GM21576 (cell line): ENCODE measurements at regions not wholly inside any gene's neighbourhood (a gene's known extent, or its start where the extent isn't known, plus 50 kb on each side); places are given as distances from the start of the nearest gene placed in this dataset.
"Not testable (repeated sequence)": the region's sequence is repeated elsewhere in the genome, so short reads cannot be mapped to it uniquely, and the experiment has no call there.

Experiments used
- ATAC-seq: cut with Tn5 transposase; IDR thresholded peaks from one replicate; pipeline ENCODE4 v1.9.1; 2021; ENCODE audit warnings: mild to moderate bottlenecking, moderate library complexity; ENCODE audit not compliant: unreplicated experiment

- ATAC-seq, result no peak
Observed at GRCh38 chr13:76829572-76830327, 56.5 kb downstream of the KCTD12 start.

- ATAC-seq, result peak; percentile 47
Observed at GRCh38 chr13:76828316-76828741, 57.9 kb downstream of the KCTD12 start.

- ATAC-seq, result no peak
Observed at GRCh38 chr13:76826527-76826926, 59.7 kb downstream of the KCTD12 start.

- ATAC-seq, result no peak
Observed at GRCh38 chr13:76825430-76825829, 60.8 kb downstream of the KCTD12 start.

- ATAC-seq, result no peak
Observed at GRCh38 chr13:76823969-76824368, 62.2 kb downstream of the KCTD12 start.

- peak; percentile 39 for ATAC-seq
Observed at GRCh38 chr13:76822698-76823267, 63.4 kb downstream of the KCTD12 start.

- ATAC-seq, result not testable (repeated sequence)
Observed at GRCh38 chr13:76821222-76821621, 65.0 kb downstream of the KCTD12 start.

- ATAC-seq, result no peak
Observed at GRCh38 chr13:76820759-76821158, 65.4 kb downstream of the KCTD12 start.

GRCh38 chr13:76816394-76816793 lies 69.8 kb downstream of the KCTD12 start:
- no peak for ATAC-seq

- no peak for ATAC-seq
Observed at GRCh38 chr13:76815344-76815743, 70.9 kb downstream of the KCTD12 start.

GRCh38 chr13:76813891-76814290 lies 72.3 kb downstream of the KCTD12 start:
- no peak for ATAC-seq

- ATAC-seq, result no peak
Observed at GRCh38 chr13:76813000-76813691, 73.1 kb downstream of the KCTD12 start.

GRCh38 chr13:76812206-76812897 lies 73.9 kb downstream of the KCTD12 start:
- no peak for ATAC-seq

- no peak for ATAC-seq
Observed at GRCh38 chr13:76809389-76809788, 76.8 kb downstream of the KCTD12 start.

GRCh38 chr13:76808927-76809326 lies 77.3 kb downstream of the KCTD12 start:
- no peak for ATAC-seq

GRCh38 chr13:76804801-76805200 lies 81.4 kb downstream of the KCTD12 start:
- no peak for ATAC-seq

GRCh38 chr13:76803831-76804230 lies 82.4 kb downstream of the KCTD12 start:
- ATAC-seq, result no peak

- ATAC-seq, result no peak
Observed at GRCh38 chr13:76800943-76801342, 85.3 kb downstream of the KCTD12 start.

GRCh38 chr13:76799696-76800095 lies 86.5 kb downstream of the KCTD12 start:
- no peak for ATAC-seq

- no peak for ATAC-seq
Observed at GRCh38 chr13:76798037-76798436, 88.2 kb downstream of the KCTD12 start.

- ATAC-seq, result no peak
Observed at GRCh38 chr13:76797361-76797760, 88.8 kb downstream of the KCTD12 start.
